B cell (primary cell): ENCODE measurements at regions not wholly inside any gene's neighbourhood (a gene's known extent, or its start where the extent isn't known, plus 50 kb on each side); places are given as distances from the start of the nearest gene placed in this dataset.

Source experiments
- ATAC-seq: fragments of 200-7000 bp; cut with Tn5 transposase; one replicate; pipeline ENCODE4 v1.10.0; 2021; ENCODE audit warnings: low read depth, mild to moderate bottlenecking, moderate number of reproducible peaks, moderate library complexity
- CTCF ChIA-PET: fragments of 350-600 bp; sonication (Branson Sonifier 250); formaldehyde crosslinking; loops from one replicate; lab custom pipeline; 2021; ENCODE audit warnings: antibody characterized with exemption, inconsistent platforms; lab: Charles Lee
- POLR2A ChIA-PET: fragments of 350-600 bp; sonication (Branson Sonifier 250); formaldehyde crosslinking; loops from one replicate; lab custom pipeline; 2021; ENCODE audit warnings: antibody characterized with exemption; lab: Charles Lee
- DNase-seq: peaks from one replicate; pipeline ENCODE4 v3.0.0; 2013
- H2AFZ ChIP-seq: 2 replicates; pipeline ENCODE4 v1.6.1; 2012; ENCODE audit warnings: mild to moderate bottlenecking, low read depth, low read length; ENCODE audit not compliant: insufficient read depth, poor library complexity, severe bottlenecking
- H3K27ac ChIP-seq, 2 donors: 1 replicate in 1 of 2; 2 replicates in 1 of 2; pipeline ENCODE4 v1.5.1; 2012 to 2013; ENCODE audit warnings: low read length in 2 of 2, mild to moderate bottlenecking in 2 of 2, moderate library complexity in 1 of 2
- H3K27me3 ChIP-seq, 4 experiments: fragments of 200-600 bp in 1 of 4; sonication (generic) in 1 of 4; replicated peaks in 1 of 4; 1 replicate in 2 of 4; 2 replicates in 2 of 4; pipeline versions ENCODE4 v1.6.1 to v1.7.0; 2013 to 2016; ENCODE audit warnings: low read length in 3 of 4, mild to moderate bottlenecking in 2 of 4, mixed read lengths in 1 of 4, moderate library complexity in 1 of 4; ENCODE audit not compliant: insufficient read depth in 4 of 4, control insufficient read depth in 3 of 4; ENCODE audit errors: control extremely low read depth in 1 of 4
- H3K36me3 ChIP-seq, 2 experiments: replicated peaks in 1 of 2; 1 replicate in 1 of 2; 2 replicates in 1 of 2; pipeline versions ENCODE4 v1.6.1 to v1.7.1; 2013; ENCODE audit warnings: low read length in 1 of 2; ENCODE audit not compliant: insufficient read depth in 2 of 2, control insufficient read depth in 1 of 2; ENCODE audit errors: control extremely low read depth in 1 of 2, extremely low read depth in 1 of 2
- H3K4me1 ChIP-seq, 2 donors: fragments of 200-600 bp in 1 of 2; sonication (generic) in 1 of 2; 1 replicate in 1 of 2; 2 replicates in 1 of 2; pipeline versions ENCODE4 v1.5.1 to v1.6.1; 2013 to 2017; ENCODE audit warnings: low read length in 2 of 2; ENCODE audit not compliant: control insufficient read depth in 2 of 2, insufficient read depth in 2 of 2
- H3K4me2 ChIP-seq: replicated peaks from 2 replicates; pipeline ENCODE3; 2012; ENCODE audit warnings: mild to moderate bottlenecking, low read depth, low read length; ENCODE audit not compliant: poor library complexity, severe bottlenecking
- H3K4me3 ChIP-seq, 5 experiments: fragments of 200-600 bp in 1 of 5; sonication (generic) in 1 of 5; 1 replicate in 3 of 5; 2 replicates in 2 of 5; pipeline versions ENCODE4 v1.5.1 to v1.7.0; 2011 to 2016; ENCODE audit warnings: low read length in 4 of 5, mild to moderate bottlenecking in 4 of 5, low read depth in 2 of 5, control low read depth in 1 of 5, moderate library complexity in 1 of 5; ENCODE audit not compliant: insufficient read depth in 1 of 5; ENCODE audit errors: control extremely low read depth in 1 of 5, extremely low read depth in 1 of 5
- H3K79me2 ChIP-seq: fragments of 200-600 bp; sonication (generic); one replicate; pipeline ENCODE4 v1.6.0; 2016; ENCODE audit warnings: low read length; ENCODE audit not compliant: control insufficient read depth, insufficient read depth
- H3K9ac ChIP-seq: fragments of 200-600 bp; sonication (generic); 2 replicates; pipeline ENCODE4 v1.6.1; 2017; ENCODE audit warnings: mild to moderate bottlenecking, low read length, moderate library complexity
- H3K9me3 ChIP-seq, 3 donors: one replicate each; pipeline versions ENCODE4 v1.6.1 to v1.7.1; 2013; ENCODE audit warnings: low read length in 2 of 3; ENCODE audit not compliant: control insufficient read depth in 2 of 3, insufficient read depth in 1 of 3; ENCODE audit errors: control extremely low read depth in 1 of 3
- H4K20me1 ChIP-seq: 2 replicates; pipeline ENCODE4 v1.6.0; 2012; ENCODE audit warnings: mild to moderate bottlenecking, low read length; ENCODE audit not compliant: insufficient read depth, control insufficient read depth, poor library complexity, severe bottlenecking
- H3K27ac Mint-ChIP-seq: one replicate; pipeline ENCODE4 v1.8.0; 2021; ENCODE audit warnings: mixed read lengths
- H3K27me3 Mint-ChIP-seq: one replicate; pipeline ENCODE4 v1.8.0; 2021; ENCODE audit warnings: mixed read lengths
- H3K4me1 Mint-ChIP-seq: one replicate; pipeline ENCODE4 v1.8.0; 2021; ENCODE audit warnings: mixed read lengths
- H3K4me3 Mint-ChIP-seq: one replicate; pipeline ENCODE4 v1.8.0; 2021; ENCODE audit warnings: mixed read lengths
- H3K9me3 Mint-ChIP-seq: one replicate; pipeline ENCODE4 v1.8.0; 2022; ENCODE audit warnings: mixed read lengths; ENCODE audit not compliant: insufficient read depth
- EZH2 ChIP-seq: IDR thresholded peaks from 2 replicates; pipeline ENCODE4 v1.6.1; 2012; ENCODE audit warnings: borderline replicate concordance, low read depth, mild to moderate bottlenecking, moderate library complexity, low read length; ENCODE audit not compliant: insufficient read depth, poor library complexity, severe bottlenecking
- WGBS: methylation state at CpG from one replicate; pipeline ENCODE4 v1.1.5; 2013; ENCODE audit warnings: missing lambda C conversion rate; ENCODE audit not compliant: insufficient coverage; 5-methylcytosine and 5-hydroxymethylcytosine counted together
- intact Hi-C: fragments of 100-400 bp; cut with micrococcal nuclease; formaldehyde crosslinking; loops from one replicate; pipeline ENCODE4 v1.10.0; 2022
- TF ChIP-seq, protein P1 (sequence below): fragments of 200-600 bp; IDR thresholded peaks from one replicate; pipeline ENCODE4 v1.8.0; 2022; ENCODE audit warnings: antibody characterized with exemption, mild to moderate bottlenecking

DNA sequence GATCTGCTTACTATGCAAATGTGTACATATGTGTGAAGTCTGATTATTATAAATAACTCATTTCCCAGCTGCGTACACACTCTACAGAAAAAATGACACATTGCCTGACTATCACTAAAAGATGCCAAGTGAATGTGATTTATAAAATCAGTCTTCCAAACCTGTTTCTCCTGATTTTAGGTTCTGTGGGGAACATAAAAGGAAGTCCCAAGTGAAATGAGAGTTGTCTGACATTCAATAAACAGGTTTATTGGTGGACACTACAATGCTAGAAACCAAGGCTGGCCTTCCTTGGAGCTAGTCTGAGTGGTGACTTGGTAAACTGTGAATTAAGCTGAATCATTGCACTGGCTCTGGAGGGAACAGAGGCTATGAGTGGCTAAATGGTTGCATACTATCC is 287.9 kb upstream of the ESRRG start:
- intact Hi-C loops, result no loop called here
- no peak overlapping the region for H3K4me3 Mint-ChIP-seq
- Histone ChIP-seq H3K27ac (no peak overlapping the region), H3K4me3 (no peak overlapping the region), H3K79me2 (no peaks in the 10 kb centered on the region), H3K9me3 (no peaks in the 10 kb centered on the region), H3K4me1 (no peaks in the 10 kb centered on the region), H2AFZ (no peak overlapping the region), H4K20me1 (no peaks in the 10 kb centered on the region), H3K27me3 (no peaks in the 10 kb centered on the region), H3K4me2 (no peak overlapping the region), H3K36me3 (no peaks in the 10 kb centered on the region), H3K9ac (no peak overlapping the region)
- no peaks in the 10 kb centered on the region for H3K4me1 Mint-ChIP-seq
- POLR2A ChIA-PET, result no interaction called here
- TF ChIP-seq, protein P1, sequence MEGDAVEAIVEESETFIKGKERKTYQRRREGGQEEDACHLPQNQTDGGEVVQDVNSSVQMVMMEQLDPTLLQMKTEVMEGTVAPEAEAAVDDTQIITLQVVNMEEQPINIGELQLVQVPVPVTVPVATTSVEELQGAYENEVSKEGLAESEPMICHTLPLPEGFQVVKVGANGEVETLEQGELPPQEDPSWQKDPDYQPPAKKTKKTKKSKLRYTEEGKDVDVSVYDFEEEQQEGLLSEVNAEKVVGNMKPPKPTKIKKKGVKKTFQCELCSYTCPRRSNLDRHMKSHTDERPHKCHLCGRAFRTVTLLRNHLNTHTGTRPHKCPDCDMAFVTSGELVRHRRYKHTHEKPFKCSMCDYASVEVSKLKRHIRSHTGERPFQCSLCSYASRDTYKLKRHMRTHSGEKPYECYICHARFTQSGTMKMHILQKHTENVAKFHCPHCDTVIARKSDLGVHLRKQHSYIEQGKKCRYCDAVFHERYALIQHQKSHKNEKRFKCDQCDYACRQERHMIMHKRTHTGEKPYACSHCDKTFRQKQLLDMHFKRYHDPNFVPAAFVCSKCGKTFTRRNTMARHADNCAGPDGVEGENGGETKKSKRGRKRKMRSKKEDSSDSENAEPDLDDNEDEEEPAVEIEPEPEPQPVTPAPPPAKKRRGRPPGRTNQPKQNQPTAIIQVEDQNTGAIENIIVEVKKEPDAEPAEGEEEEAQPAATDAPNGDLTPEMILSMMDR, result no peak
- TF ChIP-seq EZH2, result no peak
- no peak overlapping the region for H3K27ac Mint-ChIP-seq
- H3K9me3 Mint-ChIP-seq, result no peaks in the 10 kb centered on the region
- CTCF ChIA-PET, result no interaction called here
- no peak for ATAC-seq
- DNase-seq, result no peak
- H3K27me3 Mint-ChIP-seq, result no peaks in the 10 kb centered on the region
- no CpG with 5 or more reads among the region's 1 CpG for WGBS

DNA sequence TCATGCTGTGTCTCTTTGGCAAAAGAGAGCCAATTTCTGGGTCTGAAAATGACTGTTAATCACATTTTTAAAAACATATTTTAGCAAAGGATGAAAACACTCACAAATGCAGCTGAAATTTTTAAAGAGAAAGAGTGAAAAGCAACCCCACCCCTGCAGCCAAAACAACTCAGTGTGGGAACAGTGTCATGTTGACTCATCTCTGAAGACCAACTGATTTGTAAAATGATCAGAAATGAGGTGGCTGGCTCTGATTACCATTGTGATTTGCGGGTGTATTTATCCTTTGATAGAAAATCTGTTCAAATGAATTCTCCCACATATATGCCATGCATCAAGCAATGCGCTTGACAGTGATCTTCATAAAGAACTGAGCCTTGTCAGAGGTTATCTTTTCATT is 287.0 kb upstream of the ESRRG start:
- no peak for DNase-seq
- Histone ChIP-seq H3K9ac (no peak overlapping the region), H3K27me3 (no peaks in the 10 kb centered on the region), H3K27ac (no peak overlapping the region), H3K4me3 (no peak overlapping the region), H3K4me1 (no peaks in the 10 kb centered on the region), H4K20me1 (no peaks in the 10 kb centered on the region), H3K36me3 (no peaks in the 10 kb centered on the region), H3K79me2 (no peaks in the 10 kb centered on the region), H2AFZ (no peak overlapping the region), H3K4me2 (no peak overlapping the region), H3K9me3 (no peaks in the 10 kb centered on the region)
- no CpG with 5 or more reads among the region's 2 CpGs for WGBS
- no peak for TF ChIP-seq EZH2
- TF ChIP-seq, protein P1, result no peak
- Mint-ChIP-seq H3K27me3 (no peaks in the 10 kb centered on the region), H3K4me1 (no peaks in the 10 kb centered on the region), H3K4me3 (no peak overlapping the region), H3K9me3 (no peaks in the 10 kb centered on the region), H3K27ac (no peak overlapping the region)
- intact Hi-C loops, result no loop called here
- ChIA-PET CTCF (no interaction called here), POLR2A (no interaction called here)
- no peak for ATAC-seq
